ENCODE measurements at regions not wholly inside any gene's neighbourhood (a gene's known extent, or its start where the extent isn't known, plus 50 kb on each side); places are given as distances from the start of the nearest gene placed in this dataset.

- no peaks in the 10 kb centered on the region for H3K27me3 ChIP-seq (ENCODE audit: control insufficient read depth, insufficient read depth, low read length)
- no peaks in the 10 kb centered on the region for H3K36me3 ChIP-seq (ENCODE audit: control insufficient read depth, insufficient read depth, low read length)
- H3K4me3 ChIP-seq (ENCODE audit: low read depth, low read length), result no peak overlapping the region
- DNase-seq (ENCODE audit: low read depth), result peak; percentile 94
- FAIRE-seq, result no peak
- TF ChIP-seq, protein P1, sequence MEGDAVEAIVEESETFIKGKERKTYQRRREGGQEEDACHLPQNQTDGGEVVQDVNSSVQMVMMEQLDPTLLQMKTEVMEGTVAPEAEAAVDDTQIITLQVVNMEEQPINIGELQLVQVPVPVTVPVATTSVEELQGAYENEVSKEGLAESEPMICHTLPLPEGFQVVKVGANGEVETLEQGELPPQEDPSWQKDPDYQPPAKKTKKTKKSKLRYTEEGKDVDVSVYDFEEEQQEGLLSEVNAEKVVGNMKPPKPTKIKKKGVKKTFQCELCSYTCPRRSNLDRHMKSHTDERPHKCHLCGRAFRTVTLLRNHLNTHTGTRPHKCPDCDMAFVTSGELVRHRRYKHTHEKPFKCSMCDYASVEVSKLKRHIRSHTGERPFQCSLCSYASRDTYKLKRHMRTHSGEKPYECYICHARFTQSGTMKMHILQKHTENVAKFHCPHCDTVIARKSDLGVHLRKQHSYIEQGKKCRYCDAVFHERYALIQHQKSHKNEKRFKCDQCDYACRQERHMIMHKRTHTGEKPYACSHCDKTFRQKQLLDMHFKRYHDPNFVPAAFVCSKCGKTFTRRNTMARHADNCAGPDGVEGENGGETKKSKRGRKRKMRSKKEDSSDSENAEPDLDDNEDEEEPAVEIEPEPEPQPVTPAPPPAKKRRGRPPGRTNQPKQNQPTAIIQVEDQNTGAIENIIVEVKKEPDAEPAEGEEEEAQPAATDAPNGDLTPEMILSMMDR (IDR thresholded peaks at IDR 0.05; ENCODE audit: insufficient read depth, low read length, severe bottlenecking), result no peak
These were observed 85.3 kb upstream of the GALNT5 start for GRCh38 chr2:157172239-157172638.

GRCh38 chr2:157172866-157173578 lies 84.5 kb upstream of the GALNT5 start:
- no peak for FAIRE-seq
- no peak for DNase-seq (ENCODE audit: low read depth)
- Histone ChIP-seq H3K36me3 (ENCODE audit: control insufficient read depth, insufficient read depth, low read length) (no peaks in the 10 kb centered on the region), H3K27me3 (ENCODE audit: control insufficient read depth, insufficient read depth, low read length) (no peaks in the 10 kb centered on the region), H3K4me3 (ENCODE audit: low read depth, low read length) (no peak overlapping the region)
- TF ChIP-seq, protein P1 (IDR thresholded peaks at IDR 0.05; ENCODE audit: insufficient read depth, low read length, severe bottlenecking), result no peak

- H3K27me3 ChIP-seq (ENCODE audit: control insufficient read depth, insufficient read depth, low read length), result no peaks in the 10 kb centered on the region
- peak; percentile 93 for DNase-seq (ENCODE audit: low read depth)
- peak; percentile 84 for FAIRE-seq
- TF ChIP-seq, protein P1 (IDR thresholded peaks at IDR 0.05; ENCODE audit: insufficient read depth, low read length, severe bottlenecking), result no peak
- no peak overlapping the region for H3K4me3 ChIP-seq (ENCODE audit: low read depth, low read length)
- no peaks in the 10 kb centered on the region for H3K36me3 ChIP-seq (ENCODE audit: control insufficient read depth, insufficient read depth, low read length)
These were observed 83.7 kb upstream of the GALNT5 start for GRCh38 chr2:157173740-157174184.

DNA sequence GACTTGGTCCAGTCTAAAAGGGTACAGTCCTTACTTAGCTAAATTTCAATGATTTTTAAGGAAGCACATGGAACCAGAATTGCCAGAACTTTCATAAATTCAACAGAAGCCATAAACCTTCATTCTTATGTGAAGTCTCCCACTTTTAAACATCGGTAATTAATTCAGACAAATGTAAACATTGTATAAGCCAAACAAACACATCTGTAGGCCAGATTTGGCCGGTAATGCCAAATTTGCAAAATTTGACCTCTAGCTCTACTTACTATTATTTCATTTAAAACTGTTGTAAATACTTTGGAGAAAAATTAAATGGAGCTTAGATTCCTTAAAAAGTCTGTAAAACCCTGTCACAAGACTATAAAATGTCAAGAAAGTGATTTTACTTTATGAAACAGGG lies 83.2 kb upstream of the GALNT5 start:
- no peak for FAIRE-seq
- Histone ChIP-seq H3K4me3 (ENCODE audit: low read depth, low read length) (no peak overlapping the region), H3K27me3 (ENCODE audit: control insufficient read depth, insufficient read depth, low read length) (no peaks in the 10 kb centered on the region), H3K36me3 (ENCODE audit: control insufficient read depth, insufficient read depth, low read length) (no peaks in the 10 kb centered on the region)
- DNase-seq (ENCODE audit: low read depth), result no peak
- TF ChIP-seq, protein P1 (IDR thresholded peaks at IDR 0.05; ENCODE audit: insufficient read depth, low read length, severe bottlenecking), result no peak

GRCh38 chr2:157176602-157177001 lies 80.9 kb upstream of the GALNT5 start:
- no peak for FAIRE-seq
- no peak for DNase-seq (ENCODE audit: low read depth)
- Histone ChIP-seq H3K36me3 (ENCODE audit: control insufficient read depth, insufficient read depth, low read length) (no peaks in the 10 kb centered on the region), H3K27me3 (ENCODE audit: control insufficient read depth, insufficient read depth, low read length) (no peaks in the 10 kb centered on the region), H3K4me3 (ENCODE audit: low read depth, low read length) (no peak overlapping the region)
- TF ChIP-seq, protein P1 (IDR thresholded peaks at IDR 0.05; ENCODE audit: insufficient read depth, low read length, severe bottlenecking), result no peak

DNA sequence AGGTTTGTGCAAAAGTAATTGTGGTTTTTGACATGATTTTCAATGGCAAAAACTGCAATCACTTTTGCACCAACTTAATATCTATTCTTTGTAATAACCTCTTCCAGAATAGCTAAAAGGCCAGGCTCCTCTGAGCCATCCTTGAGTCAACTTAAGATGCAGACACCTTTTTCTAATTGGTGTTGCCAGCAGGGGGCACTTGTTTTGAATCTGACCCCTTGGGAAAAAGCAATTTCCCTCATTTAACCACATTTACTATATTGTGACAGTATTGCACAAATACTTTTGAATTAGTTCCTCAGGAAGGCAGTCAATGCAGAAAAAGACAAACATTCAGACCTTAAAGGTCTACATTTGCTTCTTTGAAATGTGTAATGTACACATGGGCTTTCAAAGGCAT lies 78.6 kb upstream of the GALNT5 start:
- DNase-seq (ENCODE audit: low read depth) (no peak), FAIRE-seq (no peak)
- no peaks in the 10 kb centered on the region for H3K36me3 ChIP-seq (ENCODE audit: control insufficient read depth, insufficient read depth, low read length)
- TF ChIP-seq, protein P1 (IDR thresholded peaks at IDR 0.05; ENCODE audit: insufficient read depth, low read length, severe bottlenecking), result no peak
- no peaks in the 10 kb centered on the region for H3K27me3 ChIP-seq (ENCODE audit: control insufficient read depth, insufficient read depth, low read length)
- H3K4me3 ChIP-seq (ENCODE audit: low read depth, low read length), result no peak overlapping the region
